RWPE1 (cell line): ENCODE measurements at regions not wholly inside any gene's neighbourhood (a gene's known extent, or its start where the extent isn't known, plus 50 kb on each side); places are given as distances from the start of the nearest gene placed in this dataset.

ENCODE experiments used
- CTCF ChIA-PET: fragments of 350-600 bp; sonication (Branson Sonifier 250); formaldehyde crosslinking; extraction: SDS; loops from one replicate; lab custom pipeline; 2021; lab: Yijun Ruan, JAX
- POLR2A ChIA-PET: fragments of 400-600 bp; formaldehyde crosslinking; extraction: SDS; loops from one replicate; lab custom pipeline; 2020; ENCODE audit warnings: antibody characterized with exemption; ENCODE audit not compliant: low non-redundant PET; lab: Yijun Ruan, JAX
- DNase-seq: peaks from one replicate; pipeline ENCODE4 v3.0.0; 2012; ENCODE audit warnings: low spot score
- H3K27ac ChIP-seq: fragments of 450-650 bp; 2 replicates; pipeline ENCODE4 v1.5.1; 2017
- CTCF ChIP-seq: fragments of 450-650 bp; conservative IDR thresholded peaks from 2 replicates; pipeline ENCODE4 v1.5.1; 2017; ENCODE audit warnings: low read depth, mild to moderate bottlenecking

- POLR2A ChIA-PET = no interaction called here
- CTCF ChIA-PET = no interaction called here
- H3K27ac ChIP-seq = no peak overlapping the region
- TF ChIP-seq CTCF = no peak
- DNase-seq = no peak
These were observed 154.4 kb downstream of the ASB1 start for GRCh38 chr2:238581126-238581525.

- TF ChIP-seq CTCF = no peak
- ChIA-PET POLR2A (no interaction called here), CTCF (no interaction called here)
- no peak for DNase-seq
- H3K27ac ChIP-seq = no peak overlapping the region
These were observed 155.4 kb downstream of the ASB1 start for GRCh38 chr2:238582159-238582558.

GRCh38 chr2:238584617-238585016 lies 157.9 kb downstream of the ASB1 start:
- no peak for TF ChIP-seq CTCF
- DNase-seq = no peak
- ChIA-PET POLR2A (no interaction called here), CTCF (no interaction called here)
- no peak overlapping the region for H3K27ac ChIP-seq

GRCh38 chr2:238585836-238586821 lies 159.4 kb downstream of the ASB1 start:
- H3K27ac ChIP-seq = no peak overlapping the region
- ChIA-PET CTCF (interaction anchor here (0.6 to 0.7 kb wide), 4 partner anchors 11 to 136 kb away, joined by 3 read pairs; no protein-coding TSS in a partner anchor), POLR2A (no interaction called here)
- no peak for TF ChIP-seq CTCF
- DNase-seq = no peak

- no peak for DNase-seq
- POLR2A ChIA-PET = no interaction called here
- CTCF ChIA-PET = interaction anchor here (0.6 to 0.7 kb wide), 2 partner anchors 30 to 277 kb away, joined by 3 read pairs; no protein-coding TSS in a partner anchor
- no peak for TF ChIP-seq CTCF
- no peak overlapping the region for H3K27ac ChIP-seq
These were observed 160.4 kb downstream of the ASB1 start for GRCh38 chr2:238586931-238587775.
